ENCODE measurements at regions not wholly inside any gene's neighbourhood (a gene's known extent, or its start where the extent isn't known, plus 50 kb on each side); places are given as distances from the start of the nearest gene placed in this dataset.

DNA sequence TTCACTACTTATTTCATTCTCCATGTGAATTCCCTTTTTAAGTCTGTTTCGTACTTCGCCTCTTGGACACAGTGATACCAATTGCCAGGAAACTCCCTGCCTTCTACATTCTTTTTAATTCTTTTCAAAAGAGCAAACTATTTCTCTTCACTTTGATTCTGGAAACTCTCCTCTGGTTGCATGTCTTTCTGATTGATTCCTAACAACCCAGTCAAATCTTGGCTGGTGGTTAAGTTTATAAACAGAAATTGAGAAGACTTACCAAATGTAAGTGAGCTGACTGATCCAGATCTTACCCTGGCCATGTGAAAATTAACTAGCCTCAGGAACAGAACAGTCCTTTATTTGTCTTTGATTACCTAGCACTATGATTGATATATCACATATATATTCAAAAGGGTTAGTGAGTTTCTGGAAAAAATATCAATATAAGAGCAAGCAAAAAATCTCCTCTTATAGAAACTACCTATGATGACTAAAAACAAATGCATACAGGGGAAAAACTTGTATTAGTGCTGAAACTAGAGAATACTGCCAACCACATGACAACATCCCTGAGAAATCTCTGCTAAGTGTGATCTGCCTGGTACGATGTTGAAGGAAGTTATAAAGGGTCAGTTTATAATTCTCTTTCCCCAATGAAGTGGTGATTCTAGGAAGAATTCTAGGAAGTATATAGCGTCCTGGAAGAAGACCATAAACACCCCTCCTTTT, 152.6 kb upstream of the HTR2A start:
- no peak for TF ChIP-seq SUZ12 (IDR thresholded peaks at IDR 0.05; ENCODE audit: extremely low read depth, insufficient read depth, insufficient read length)
- TF ChIP-seq ZNF274 (IDR thresholded peaks at IDR 0.05; ENCODE audit: low read depth, low read length): no peak
- no peak for TF ChIP-seq YY1 (IDR thresholded peaks at IDR 0.05; ENCODE audit: insufficient read depth, insufficient read length)
